AML-193 (cell line): ENCODE measurements at regions not wholly inside any gene's neighbourhood (a gene's known extent, or its start where the extent isn't known, plus 50 kb on each side); places are given as distances from the start of the nearest gene placed in this dataset.
"Not testable (repeated sequence)": the region's sequence is repeated elsewhere in the genome, so short reads cannot be mapped to it uniquely, and the experiment has no call there.

Source experiments
- DNase-seq, 2 experiments: peaks; one replicate each; lab custom pipeline; 2025; lab: John Stamatoyannopoulos, UW

DNA sequence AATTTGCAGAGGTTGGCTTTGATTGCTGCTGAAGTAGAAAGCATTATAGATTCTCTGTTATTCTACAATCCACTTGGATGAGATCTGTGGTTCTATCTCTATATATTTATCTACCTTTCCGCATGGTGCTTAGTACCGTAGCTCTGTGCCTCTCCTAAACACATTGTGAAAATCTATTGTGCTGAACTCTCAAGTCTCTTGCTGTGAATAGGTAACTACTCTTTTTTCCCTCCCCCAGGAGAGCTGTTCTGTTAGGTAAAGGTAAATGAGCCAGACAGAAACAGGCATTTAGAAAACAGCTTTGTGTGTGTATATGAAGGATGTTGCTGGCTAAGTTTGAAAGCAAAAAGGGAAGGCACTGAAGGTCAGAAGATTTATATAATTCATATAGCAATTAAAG is 112.6 kb downstream of the BRMS1L start:
- no peak for DNase-seq

DNA sequence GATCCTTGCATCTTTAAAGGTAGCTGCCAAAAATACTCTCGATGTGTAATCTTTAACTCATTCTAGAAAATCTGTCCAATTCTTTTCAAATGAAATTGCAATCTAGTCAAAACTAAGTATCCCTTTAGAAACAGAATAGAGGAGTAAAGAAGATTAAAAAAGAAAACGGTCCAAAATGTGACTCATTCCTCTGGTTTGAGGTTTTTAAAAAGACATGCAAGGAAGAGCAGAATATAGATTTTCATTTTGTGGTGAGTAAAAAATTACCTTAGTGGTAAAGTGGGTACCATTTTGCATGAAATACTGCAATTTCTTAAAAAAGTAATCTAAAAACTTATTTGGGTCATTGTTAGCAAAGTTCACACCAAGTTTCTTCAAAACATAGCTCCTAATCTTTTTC is 108.4 kb downstream of the BRMS1L start:
- no peak for DNase-seq

- no peak for DNase-seq
These were observed 106.6 kb downstream of the BRMS1L start for GRCh38 chr14:35932659-35933159.

DNA sequence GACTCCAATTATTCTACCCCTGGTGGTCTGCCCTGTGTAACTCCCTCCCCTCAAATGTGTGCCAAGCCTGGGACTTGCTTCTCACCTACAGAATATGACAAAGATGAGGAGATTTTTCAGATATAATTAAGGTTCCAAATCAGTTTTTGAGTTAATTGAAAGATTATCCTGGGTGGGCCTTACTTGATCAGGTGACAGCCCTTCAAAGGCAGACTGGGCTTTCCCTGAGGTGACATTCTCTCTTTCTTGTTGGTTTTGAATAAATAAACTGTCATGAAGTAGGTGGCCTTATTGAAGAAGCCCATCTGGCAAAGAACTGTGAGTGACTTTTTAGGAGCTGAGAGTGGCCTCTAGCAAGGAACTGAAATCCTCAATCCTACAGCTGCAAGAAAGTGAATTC is 106.0 kb downstream of the BRMS1L start:
- DNase-seq: no peak

GRCh38 chr14:35931346-35931745 is 105.2 kb downstream of the BRMS1L start:
- DNase-seq: no peak

- no peak for DNase-seq
These were observed 103.0 kb downstream of the BRMS1L start for GRCh38 chr14:35929186-35929585.

GRCh38 chr14:35927727-35928126 is 101.6 kb downstream of the BRMS1L start:
- no peak for DNase-seq

DNA sequence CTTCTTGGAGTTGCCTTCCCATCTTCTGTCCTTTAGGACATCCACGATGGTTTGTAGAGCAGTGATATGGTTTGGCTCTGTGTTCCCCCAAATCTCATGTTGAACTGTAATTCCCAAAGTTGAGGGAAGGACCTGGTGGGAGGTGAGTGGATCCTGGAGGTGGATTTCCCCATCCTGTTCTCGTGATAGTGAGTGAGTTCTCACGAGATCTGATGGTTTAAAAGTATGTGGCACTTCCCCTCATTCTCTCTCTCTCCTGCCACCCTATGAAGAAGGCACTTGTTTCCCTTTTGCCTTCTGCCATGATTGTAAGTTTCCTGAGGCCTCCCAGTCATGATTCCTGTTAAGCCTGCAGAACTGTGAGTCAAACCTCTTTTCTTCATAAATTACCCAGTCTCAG is 99.2 kb downstream of the BRMS1L start:
- no peak for DNase-seq

GRCh38 chr14:35922590-35922989 is 96.5 kb downstream of the BRMS1L start:
- DNase-seq: not testable (repeated sequence)

DNA sequence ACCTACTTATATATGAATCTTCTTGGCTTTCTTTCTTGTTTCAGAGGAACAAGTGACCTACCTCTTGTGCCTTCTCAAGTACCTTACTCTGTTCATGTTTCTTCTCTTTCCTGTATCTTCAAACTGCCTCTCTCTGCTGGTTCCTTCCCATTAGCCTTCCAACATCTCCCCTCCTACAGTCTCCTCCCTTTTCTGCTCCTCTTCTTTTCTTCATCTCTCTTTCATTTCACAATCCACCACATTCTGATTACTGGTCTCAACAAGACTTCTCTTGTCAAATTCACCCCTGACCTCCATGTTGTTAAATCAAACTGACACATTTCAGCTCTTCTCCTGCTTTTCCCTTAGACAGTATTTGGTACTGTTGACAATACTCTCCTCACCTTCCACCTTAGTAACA is 95.6 kb downstream of the BRMS1L start:
- no peak for DNase-seq
